BE2C (cell line): ENCODE measurements at regions not wholly inside any gene's neighbourhood (a gene's known extent, or its start where the extent isn't known, plus 50 kb on each side); places are given as distances from the start of the nearest gene placed in this dataset.
"Not testable (repeated sequence)": the region's sequence is repeated elsewhere in the genome, so short reads cannot be mapped to it uniquely, and the experiment has no call there.

Experiments
- DNase-seq: peaks from one replicate; pipeline ENCODE4 v3.0.0-alpha.2; 2020
- H3K27me3 ChIP-seq: fragments of 250-450 bp; sonication (Bioruptor Pico); 2 replicates; pipeline ENCODE4 v1.5.1; 2020; ENCODE audit warnings: mild to moderate bottlenecking
- H3K36me3 ChIP-seq: fragments of 250-450 bp; sonication (Bioruptor Pico); 2 replicates; pipeline ENCODE4 v1.5.1; 2020; ENCODE audit warnings: mild to moderate bottlenecking
- H3K4me1 ChIP-seq: fragments of 250-450 bp; sonication (Bioruptor Pico); 2 replicates; pipeline ENCODE4 v1.5.1; 2020
- H3K4me3 ChIP-seq: 2 replicates; pipeline ENCODE4 v1.5.1; 2011; ENCODE audit warnings: low read depth, low read length
- H3K9me3 ChIP-seq: fragments of 250-450 bp; sonication (Bioruptor Pico); 2 replicates; pipeline ENCODE4 v1.5.1; 2020
- CTCF ChIP-seq: IDR thresholded peaks from 2 replicates; pipeline ENCODE4 v1.5.1; 2012; ENCODE audit warnings: mild to moderate bottlenecking, low read depth, low read length

- H3K4me3 ChIP-seq: no peak overlapping the region
- DNase-seq: no peak
- no peak for TF ChIP-seq CTCF
- H3K27me3 ChIP-seq: no peaks in the 10 kb centered on the region
- no peaks in the 10 kb centered on the region for H3K4me1 ChIP-seq
- H3K9me3 ChIP-seq: no peaks in the 10 kb centered on the region; the same call in 1 of the 2 replicates
- H3K36me3 ChIP-seq: no peaks in the 10 kb centered on the region
Measured at GRCh38 chr12:20057398-20057797, 310.9 kb upstream of the PDE3A start.

GRCh38 chr12:20063116-20063515 lies 305.2 kb upstream of the PDE3A start:
- no peaks in the 10 kb centered on the region for H3K4me1 ChIP-seq
- DNase-seq: no peak
- TF ChIP-seq CTCF: no peak
- H3K36me3 ChIP-seq: no peaks in the 10 kb centered on the region
- H3K4me3 ChIP-seq: no peak overlapping the region
- no peaks in the 10 kb centered on the region for H3K27me3 ChIP-seq
- H3K9me3 ChIP-seq: no peaks in the 10 kb centered on the region; the same call in 1 of the 2 replicates

- TF ChIP-seq CTCF: no peak
- H3K27me3 ChIP-seq: no peaks in the 10 kb centered on the region
- H3K9me3 ChIP-seq: no peaks in the 10 kb centered on the region
- H3K36me3 ChIP-seq: no peaks in the 10 kb centered on the region
- no peaks in the 10 kb centered on the region for H3K4me1 ChIP-seq
- no peak for DNase-seq
- no peak overlapping the region for H3K4me3 ChIP-seq
Measured at GRCh38 chr12:20077618-20078017, 290.7 kb upstream of the PDE3A start.

GRCh38 chr12:20089077-20089476 lies 279.3 kb upstream of the PDE3A start:
- H3K4me1 ChIP-seq: no peaks in the 10 kb centered on the region
- H3K36me3 ChIP-seq: no peaks in the 10 kb centered on the region
- TF ChIP-seq CTCF: no peak
- H3K9me3 ChIP-seq: no peaks in the 10 kb centered on the region
- H3K4me3 ChIP-seq: no peak overlapping the region
- H3K27me3 ChIP-seq: no peaks in the 10 kb centered on the region
- no peak for DNase-seq

GRCh38 chr12:20093190-20093810 lies 275.0 kb upstream of the PDE3A start:
- H3K4me1 ChIP-seq, H3K4me3 ChIP-seq, H3K9me3 ChIP-seq, DNase-seq, H3K27me3 ChIP-seq, H3K36me3 ChIP-seq: not testable (repeated sequence)

GRCh38 chr12:20096430-20096829 lies 271.9 kb upstream of the PDE3A start:
- Histone ChIP-seq H3K9me3 (no peaks in the 10 kb centered on the region), H3K4me1 (no peaks in the 10 kb centered on the region; the same call in 1 of the 2 replicates), H3K36me3 (no peaks in the 10 kb centered on the region), H3K4me3 (no peak overlapping the region), H3K27me3 (no peaks in the 10 kb centered on the region)
- DNase-seq: no peak
- no peak for TF ChIP-seq CTCF

- Histone ChIP-seq H3K4me1 (no peaks in the 10 kb centered on the region; the same call in 1 of the 2 replicates), H3K36me3 (no peaks in the 10 kb centered on the region), H3K4me3 (no peak overlapping the region), H3K27me3 (no peaks in the 10 kb centered on the region), H3K9me3 (no peaks in the 10 kb centered on the region)
- no peak for DNase-seq
- no peak for TF ChIP-seq CTCF
Measured at GRCh38 chr12:20097626-20098025, 270.7 kb upstream of the PDE3A start.
